Liver (tissue), 8 donors: ENCODE measurements at regions not wholly inside any gene's neighbourhood (a gene's known extent, or its start where the extent isn't known, plus 50 kb on each side); places are given as distances from the start of the nearest gene placed in this dataset.

Experiments
- DNase-seq: peaks from one replicate; pipeline ENCODE4 v3.0.0-alpha.2; 2017; ENCODE audit warnings: low spot score
- H3K27ac ChIP-seq, 2 donors: one replicate each; pipeline ENCODE4 v1.7.0; 2013; ENCODE audit warnings: inconsistent platforms in 2 of 2, low read length in 2 of 2, control low read depth in 1 of 2, low read depth in 1 of 2, mild to moderate bottlenecking in 1 of 2
- H3K27me3 ChIP-seq, 4 donors: one replicate each; pipeline versions ENCODE4 v1.6.1 to v1.7.0; 2013; ENCODE audit warnings: low read length in 3 of 4, inconsistent platforms in 1 of 4, mild to moderate bottlenecking in 1 of 4, moderate library complexity in 1 of 4; ENCODE audit not compliant: control insufficient read depth in 4 of 4, insufficient read depth in 4 of 4
- H3K36me3 ChIP-seq, 4 donors: one replicate each; pipeline versions ENCODE4 v1.6.1 to v1.7.0; 2013; ENCODE audit warnings: low read length in 3 of 4, mild to moderate bottlenecking in 3 of 4, low read depth in 1 of 4, moderate library complexity in 1 of 4; ENCODE audit not compliant: control insufficient read depth in 4 of 4, insufficient read depth in 3 of 4
- H3K4me1 ChIP-seq, 4 donors: one replicate each; pipeline versions ENCODE4 v1.6.1 to v1.7.0; 2013; ENCODE audit warnings: low read length in 3 of 4, mild to moderate bottlenecking in 3 of 4, moderate library complexity in 1 of 4; ENCODE audit not compliant: control insufficient read depth in 4 of 4, insufficient read depth in 4 of 4
- H3K4me3 ChIP-seq, 3 donors: one replicate each; pipeline versions ENCODE4 v1.6.1 to v1.7.0; 2013; ENCODE audit warnings: low read length in 3 of 3, control low read depth in 1 of 3, low read depth in 1 of 3, mild to moderate bottlenecking in 1 of 3
- H3K9ac ChIP-seq, 2 donors: one replicate each; pipeline ENCODE4 v1.7.0; 2013; ENCODE audit warnings: low read length in 2 of 2, mild to moderate bottlenecking in 2 of 2, moderate library complexity in 2 of 2, control low read depth in 1 of 2, low read depth in 1 of 2
- H3K9me3 ChIP-seq, 4 donors: one replicate each; pipeline versions ENCODE4 v1.6.1 to v1.7.0; 2013; ENCODE audit warnings: low read length in 3 of 4; ENCODE audit not compliant: control insufficient read depth in 4 of 4
- EGR1 ChIP-seq, 2 donors: IDR thresholded peaks; 2 replicates each; pipeline ENCODE4 v1.6.1; 2016 to 2018; ENCODE audit warnings: antibody characterized with exemption in 2 of 2, low read depth in 2 of 2
- FOXA1 ChIP-seq: IDR thresholded peaks from 2 replicates; pipeline ENCODE4 v1.6.1; 2016; ENCODE audit warnings: antibody characterized with exemption
- FOXA2 ChIP-seq: IDR thresholded peaks from 2 replicates; pipeline ENCODE4 v1.6.1; 2016; ENCODE audit warnings: antibody characterized with exemption
- GABPA ChIP-seq, 2 donors: IDR thresholded peaks in 1 of 2; conservative IDR thresholded peaks in 1 of 2; 2 replicates each; pipeline ENCODE4 v1.6.1; 2016; ENCODE audit warnings: antibody characterized with exemption in 2 of 2, mild to moderate bottlenecking in 1 of 2, moderate library complexity in 1 of 2
- HNF4G ChIP-seq: IDR thresholded peaks from 2 replicates; pipeline ENCODE4 v1.6.1; 2016; ENCODE audit warnings: antibody characterized with exemption
- JUND ChIP-seq, 2 donors: IDR thresholded peaks; 2 replicates each; pipeline ENCODE4 v1.6.1; 2016; ENCODE audit warnings: antibody characterized with exemption in 2 of 2
- NR2F2 ChIP-seq: IDR thresholded peaks from 2 replicates; pipeline ENCODE4 v1.6.1; 2016; ENCODE audit warnings: antibody characterized with exemption
- RAD21 ChIP-seq, 2 donors: IDR thresholded peaks; 2 replicates each; pipeline ENCODE4 v1.6.1; 2016; ENCODE audit warnings: antibody characterized with exemption in 2 of 2, mild to moderate bottlenecking in 2 of 2
- RXRA ChIP-seq, 2 donors: IDR thresholded peaks; 2 replicates each; pipeline ENCODE4 v1.6.1; 2017 to 2018; ENCODE audit warnings: antibody characterized with exemption in 2 of 2, mild to moderate bottlenecking in 1 of 2
- SP1 ChIP-seq: IDR thresholded peaks from 2 replicates; pipeline ENCODE4 v1.6.1; 2018; ENCODE audit warnings: antibody characterized with exemption, mild to moderate bottlenecking
- TAF1 ChIP-seq: conservative IDR thresholded peaks from 2 replicates; pipeline ENCODE4 v1.6.1; 2016; ENCODE audit warnings: antibody characterized with exemption, mild to moderate bottlenecking
- YY1 ChIP-seq: IDR thresholded peaks from 2 replicates; pipeline ENCODE4 v1.6.1; 2016; ENCODE audit warnings: antibody characterized with exemption, mild to moderate bottlenecking
- WGBS: extraction: QIAGEN DNeasy Blood & Tissue Kit; methylation state at CpG from one replicate; pipeline ENCODE4 v1.1.7; 2013; 5-methylcytosine and 5-hydroxymethylcytosine counted together
- TF ChIP-seq, protein P1 (sequence below): IDR thresholded peaks from 2 replicates; pipeline ENCODE4 v1.6.1; 2016; ENCODE audit warnings: antibody characterized with exemption
- TF ChIP-seq, protein P2 (sequence below): IDR thresholded peaks from 2 replicates; pipeline ENCODE4 v1.6.1; 2016; ENCODE audit warnings: antibody characterized with exemption
- TF ChIP-seq, protein P3 (sequence below): fragments of 150-350 bp; IDR thresholded peaks from 2 replicates; pipeline ENCODE4 v1.5.1; 2017; ENCODE audit warnings: improper control_type of control experiment, low read depth, low read length; ENCODE audit not compliant: missing input control
- TF ChIP-seq, protein P4 (sequence below): IDR thresholded peaks from 2 replicates; pipeline ENCODE4 v1.6.1; 2016; ENCODE audit warnings: antibody characterized with exemption
- TF ChIP-seq, protein P5 (sequence below): IDR thresholded peaks from 2 replicates; pipeline ENCODE4 v1.6.1; 2016; ENCODE audit warnings: antibody characterized with exemption, mild to moderate bottlenecking
- donor health status: healthy.
- donor health status: healthy.
- donor health status: healthy.
- donor health status: healthy.
- donor health status: healthy.

DNA sequence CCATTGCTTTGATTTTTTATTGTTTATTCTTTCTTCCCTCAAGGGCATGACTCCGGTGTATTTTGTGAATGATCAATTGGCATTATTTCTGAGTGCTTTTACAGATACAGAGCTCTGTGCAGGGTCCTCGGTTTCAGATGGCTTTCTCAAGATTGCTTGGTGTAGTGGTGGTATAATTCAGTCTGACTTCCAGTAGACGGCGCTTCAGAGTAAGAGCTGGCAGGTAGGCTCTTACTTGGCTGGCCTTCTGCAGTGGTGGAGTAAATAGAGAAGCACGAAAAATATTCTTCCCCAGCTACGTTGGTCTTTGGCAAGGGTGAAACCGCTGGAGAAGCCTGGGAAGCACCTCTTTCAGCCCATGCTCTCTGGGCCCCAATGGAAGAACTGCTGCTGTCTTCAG lies 723.0 kb upstream of the BCHE start (continued):
- TF ChIP-seq, protein P1, sequence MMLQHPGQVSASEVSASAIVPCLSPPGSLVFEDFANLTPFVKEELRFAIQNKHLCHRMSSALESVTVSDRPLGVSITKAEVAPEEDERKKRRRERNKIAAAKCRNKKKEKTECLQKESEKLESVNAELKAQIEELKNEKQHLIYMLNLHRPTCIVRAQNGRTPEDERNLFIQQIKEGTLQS: no peak
- TF ChIP-seq FOXA1 (no peak), JUND (IDR thresholded peaks at IDR 0.05) (no peak), RXRA (IDR thresholded peaks at IDR 0.05) (no peak), FOXA2 (no peak)

DNA sequence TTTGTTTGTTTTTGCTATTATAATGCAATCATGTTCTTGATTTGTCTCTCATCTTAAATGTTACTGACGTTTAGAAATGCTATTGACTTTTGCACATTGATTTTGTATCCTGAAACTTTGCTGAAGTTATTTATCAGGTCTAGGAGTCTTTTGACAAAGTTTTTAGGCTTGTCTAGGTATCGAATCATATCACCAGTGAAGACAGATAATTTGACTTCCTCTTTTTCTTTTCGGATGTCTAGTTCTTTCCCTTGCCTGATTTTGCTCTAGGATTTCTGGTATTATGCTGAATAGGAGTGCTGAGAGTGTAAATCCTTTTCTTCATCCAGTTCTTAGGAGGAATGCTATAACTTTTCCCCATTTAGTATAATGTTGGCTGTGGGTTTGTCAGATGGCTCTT lies 719.7 kb upstream of the BCHE start:
- Histone ChIP-seq H3K27ac (no peak overlapping the region), H3K4me3 (no peak overlapping the region), H3K4me1 (no peaks in the 10 kb centered on the region), H3K36me3 (no peaks in the 10 kb centered on the region), H3K9ac (no peak overlapping the region), H3K27me3 (no peaks in the 10 kb centered on the region), H3K9me3 (no peaks in the 10 kb centered on the region)
- 67% methylated on average over 3 of the region's 3 CpGs for WGBS
- no peak for TF ChIP-seq FOXA1
- DNase-seq: no peak

DNA sequence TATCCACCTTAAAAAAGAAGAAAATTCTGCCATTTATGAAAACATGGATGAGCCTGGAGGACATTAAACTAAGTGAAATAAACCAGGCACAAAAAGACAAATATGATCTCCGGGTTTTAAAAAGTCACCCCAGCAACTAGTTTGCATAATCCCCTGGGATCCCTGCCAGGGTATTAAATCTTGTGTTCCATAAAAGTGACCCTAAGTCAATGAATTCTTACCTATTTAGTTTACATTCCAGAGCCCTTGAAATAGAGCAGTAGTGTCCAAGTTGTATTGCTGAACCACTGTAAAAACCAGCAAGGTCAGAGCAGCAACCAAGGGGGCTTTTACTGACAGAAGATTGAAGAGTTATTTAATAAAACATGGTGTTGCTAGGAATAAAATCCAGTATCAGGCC lies 716.8 kb upstream of the BCHE start:
- 32% methylated on average over 1 of the region's 1 CpG for WGBS
- no peaks in the 10 kb centered on the region for H3K27me3 ChIP-seq
- no peak overlapping the region for H3K4me3 ChIP-seq
- no peaks in the 10 kb centered on the region for H3K4me1 ChIP-seq
- DNase-seq: no peak
- no peaks in the 10 kb centered on the region for H3K36me3 ChIP-seq
- H3K27ac ChIP-seq: no peak overlapping the region
- no peaks in the 10 kb centered on the region for H3K9me3 ChIP-seq
- no peak overlapping the region for H3K9ac ChIP-seq
- TF ChIP-seq, protein P1: no peak
- no peak for TF ChIP-seq GABPA (IDR thresholded peaks at IDR 0.05 in 1 of 2, conservative IDR thresholded peaks at IDR 0.05 in 1 of 2)
- TF ChIP-seq RAD21 (IDR thresholded peaks at IDR 0.05): no peak
- TF ChIP-seq EGR1 (IDR thresholded peaks at IDR 0.05; ENCODE audit: low read depth in 2 of 2): no peak
- TF ChIP-seq TAF1: no peak
- TF ChIP-seq FOXA1: no peak
- TF ChIP-seq FOXA2: no peak
- TF ChIP-seq, protein P2, sequence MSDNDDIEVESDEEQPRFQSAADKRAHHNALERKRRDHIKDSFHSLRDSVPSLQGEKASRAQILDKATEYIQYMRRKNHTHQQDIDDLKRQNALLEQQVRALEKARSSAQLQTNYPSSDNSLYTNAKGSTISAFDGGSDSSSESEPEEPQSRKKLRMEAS: no peak
- no peak for TF ChIP-seq SP1
- TF ChIP-seq RXRA (IDR thresholded peaks at IDR 0.05): no peak
- TF ChIP-seq, protein P3, sequence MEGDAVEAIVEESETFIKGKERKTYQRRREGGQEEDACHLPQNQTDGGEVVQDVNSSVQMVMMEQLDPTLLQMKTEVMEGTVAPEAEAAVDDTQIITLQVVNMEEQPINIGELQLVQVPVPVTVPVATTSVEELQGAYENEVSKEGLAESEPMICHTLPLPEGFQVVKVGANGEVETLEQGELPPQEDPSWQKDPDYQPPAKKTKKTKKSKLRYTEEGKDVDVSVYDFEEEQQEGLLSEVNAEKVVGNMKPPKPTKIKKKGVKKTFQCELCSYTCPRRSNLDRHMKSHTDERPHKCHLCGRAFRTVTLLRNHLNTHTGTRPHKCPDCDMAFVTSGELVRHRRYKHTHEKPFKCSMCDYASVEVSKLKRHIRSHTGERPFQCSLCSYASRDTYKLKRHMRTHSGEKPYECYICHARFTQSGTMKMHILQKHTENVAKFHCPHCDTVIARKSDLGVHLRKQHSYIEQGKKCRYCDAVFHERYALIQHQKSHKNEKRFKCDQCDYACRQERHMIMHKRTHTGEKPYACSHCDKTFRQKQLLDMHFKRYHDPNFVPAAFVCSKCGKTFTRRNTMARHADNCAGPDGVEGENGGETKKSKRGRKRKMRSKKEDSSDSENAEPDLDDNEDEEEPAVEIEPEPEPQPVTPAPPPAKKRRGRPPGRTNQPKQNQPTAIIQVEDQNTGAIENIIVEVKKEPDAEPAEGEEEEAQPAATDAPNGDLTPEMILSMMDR: no peak
- TF ChIP-seq, protein P4, sequence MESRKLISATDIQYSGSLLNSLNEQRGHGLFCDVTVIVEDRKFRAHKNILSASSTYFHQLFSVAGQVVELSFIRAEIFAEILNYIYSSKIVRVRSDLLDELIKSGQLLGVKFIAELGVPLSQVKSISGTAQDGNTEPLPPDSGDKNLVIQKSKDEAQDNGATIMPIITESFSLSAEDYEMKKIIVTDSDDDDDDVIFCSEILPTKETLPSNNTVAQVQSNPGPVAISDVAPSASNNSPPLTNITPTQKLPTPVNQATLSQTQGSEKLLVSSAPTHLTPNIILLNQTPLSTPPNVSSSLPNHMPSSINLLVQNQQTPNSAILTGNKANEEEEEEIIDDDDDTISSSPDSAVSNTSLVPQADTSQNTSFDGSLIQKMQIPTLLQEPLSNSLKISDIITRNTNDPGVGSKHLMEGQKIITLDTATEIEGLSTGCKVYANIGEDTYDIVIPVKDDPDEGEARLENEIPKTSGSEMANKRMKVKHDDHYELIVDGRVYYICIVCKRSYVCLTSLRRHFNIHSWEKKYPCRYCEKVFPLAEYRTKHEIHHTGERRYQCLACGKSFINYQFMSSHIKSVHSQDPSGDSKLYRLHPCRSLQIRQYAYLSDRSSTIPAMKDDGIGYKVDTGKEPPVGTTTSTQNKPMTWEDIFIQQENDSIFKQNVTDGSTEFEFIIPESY: no peak
- no peak for TF ChIP-seq YY1
- TF ChIP-seq HNF4G: no peak
- TF ChIP-seq JUND (IDR thresholded peaks at IDR 0.05): no peak
- TF ChIP-seq NR2F2: no peak
- TF ChIP-seq, protein P5, sequence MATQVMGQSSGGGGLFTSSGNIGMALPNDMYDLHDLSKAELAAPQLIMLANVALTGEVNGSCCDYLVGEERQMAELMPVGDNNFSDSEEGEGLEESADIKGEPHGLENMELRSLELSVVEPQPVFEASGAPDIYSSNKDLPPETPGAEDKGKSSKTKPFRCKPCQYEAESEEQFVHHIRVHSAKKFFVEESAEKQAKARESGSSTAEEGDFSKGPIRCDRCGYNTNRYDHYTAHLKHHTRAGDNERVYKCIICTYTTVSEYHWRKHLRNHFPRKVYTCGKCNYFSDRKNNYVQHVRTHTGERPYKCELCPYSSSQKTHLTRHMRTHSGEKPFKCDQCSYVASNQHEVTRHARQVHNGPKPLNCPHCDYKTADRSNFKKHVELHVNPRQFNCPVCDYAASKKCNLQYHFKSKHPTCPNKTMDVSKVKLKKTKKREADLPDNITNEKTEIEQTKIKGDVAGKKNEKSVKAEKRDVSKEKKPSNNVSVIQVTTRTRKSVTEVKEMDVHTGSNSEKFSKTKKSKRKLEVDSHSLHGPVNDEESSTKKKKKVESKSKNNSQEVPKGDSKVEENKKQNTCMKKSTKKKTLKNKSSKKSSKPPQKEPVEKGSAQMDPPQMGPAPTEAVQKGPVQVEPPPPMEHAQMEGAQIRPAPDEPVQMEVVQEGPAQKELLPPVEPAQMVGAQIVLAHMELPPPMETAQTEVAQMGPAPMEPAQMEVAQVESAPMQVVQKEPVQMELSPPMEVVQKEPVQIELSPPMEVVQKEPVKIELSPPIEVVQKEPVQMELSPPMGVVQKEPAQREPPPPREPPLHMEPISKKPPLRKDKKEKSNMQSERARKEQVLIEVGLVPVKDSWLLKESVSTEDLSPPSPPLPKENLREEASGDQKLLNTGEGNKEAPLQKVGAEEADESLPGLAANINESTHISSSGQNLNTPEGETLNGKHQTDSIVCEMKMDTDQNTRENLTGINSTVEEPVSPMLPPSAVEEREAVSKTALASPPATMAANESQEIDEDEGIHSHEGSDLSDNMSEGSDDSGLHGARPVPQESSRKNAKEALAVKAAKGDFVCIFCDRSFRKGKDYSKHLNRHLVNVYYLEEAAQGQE: no peak
